Right kidney (tissue), 1 donor: ENCODE measurements at regions not wholly inside any gene's neighbourhood (a gene's known extent, or its start where the extent isn't known, plus 50 kb on each side); places are given as distances from the start of the nearest gene placed in this dataset.
"Not testable (repeated sequence)": the region's sequence is repeated elsewhere in the genome, so short reads cannot be mapped to it uniquely, and the experiment has no call there.

Experiments used
- DNase-seq: peaks from one replicate; pipeline ENCODE4 v3.0.0-alpha.2; 2016

GRCh38 chr14:104250175-104250574 lies 111.8 kb downstream of the KIF26A start:
- DNase-seq = no peak

- no peak for DNase-seq
These were observed 114.1 kb downstream of the KIF26A start for GRCh38 chr14:104252256-104253215.

- no peak for DNase-seq
These were observed 114.9 kb downstream of the KIF26A start for GRCh38 chr14:104253223-104253822.

GRCh38 chr14:104253901-104254353 lies 115.5 kb downstream of the KIF26A start:
- no peak for DNase-seq

- no peak for DNase-seq
These were observed 116.5 kb downstream of the KIF26A start for GRCh38 chr14:104254735-104255400.

GRCh38 chr14:104256025-104256424 lies 117.6 kb downstream of the KIF26A start:
- DNase-seq = no peak

- DNase-seq = no peak
These were observed 124.4 kb downstream of the KIF26A start for GRCh38 chr14:104262515-104263514.

- no peak for DNase-seq
These were observed 125.4 kb downstream of the KIF26A start for GRCh38 chr14:104263675-104264358.

GRCh38 chr14:104264495-104265265 lies 126.3 kb downstream of the KIF26A start:
- no peak for DNase-seq

GRCh38 chr14:104265918-104266630 lies 127.7 kb downstream of the KIF26A start:
- no peak for DNase-seq

GRCh38 chr14:104266631-104267575 lies 128.5 kb downstream of the KIF26A start:
- DNase-seq = no peak

- no peak for DNase-seq
These were observed 129.5 kb downstream of the KIF26A start for GRCh38 chr14:104267895-104268294.

- no peak for DNase-seq
These were observed 129.9 kb downstream of the KIF26A start for GRCh38 chr14:104268295-104268694.

GRCh38 chr14:104268725-104269436 lies 130.5 kb downstream of the KIF26A start:
- DNase-seq = no peak

GRCh38 chr14:104269511-104270241 lies 131.3 kb downstream of the KIF26A start:
- DNase-seq = not testable (repeated sequence)

GRCh38 chr14:104271391-104271790 lies 133.0 kb downstream of the KIF26A start:
- no peak for DNase-seq

GRCh38 chr14:104274806-104275205 lies 136.4 kb downstream of the KIF26A start:
- no peak for DNase-seq
